Stimulated activated CD4-positive, alpha-beta T cell treated with anti-CD3 and anti-CD28 coated beads, Interleukin-1b, Interleukin-23, amount 100 ng/mL, for 24 hours (primary cell): ENCODE measurements at regions not wholly inside any gene's neighbourhood (a gene's known extent, or its start where the extent isn't known, plus 50 kb on each side); places are given as distances from the start of the nearest gene placed in this dataset.

ENCODE experiments used
- DNase-seq, 4 experiments: peaks; one replicate each; pipeline ENCODE4 v3.0.0-alpha.2; 2020; ENCODE audit warnings: low read depth in 4 of 4, low spot score in 1 of 4

- no peak for DNase-seq
Measured at GRCh38 chr5:171509467-171509866, 90.0 kb downstream of the FGF18 start.

GRCh38 chr5:171512397-171512796 lies 93.0 kb downstream of the FGF18 start:
- no peak for DNase-seq

DNA sequence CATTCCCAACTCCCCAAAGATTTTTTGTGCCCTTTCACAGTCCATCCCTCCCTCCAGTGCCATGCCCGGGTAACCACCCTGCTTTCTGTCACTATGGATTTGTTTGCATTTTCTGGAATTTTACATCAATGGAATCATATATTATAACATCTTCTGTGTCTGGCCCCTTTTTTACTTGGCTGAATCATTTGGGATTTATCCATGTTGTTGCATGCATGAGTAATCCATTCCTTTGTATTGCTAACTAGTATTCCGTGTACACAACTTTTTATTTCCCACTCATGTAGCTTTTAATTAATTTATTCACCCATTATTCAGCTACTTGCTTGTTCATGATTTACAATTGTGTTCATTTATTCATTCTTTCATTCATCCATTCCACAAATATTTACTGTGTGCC lies 94.1 kb downstream of the FGF18 start:
- no peak for DNase-seq

GRCh38 chr5:171518916-171519315 lies 99.5 kb downstream of the FGF18 start:
- no peak for DNase-seq

- DNase-seq, result no peak
Measured at GRCh38 chr5:171520300-171521174, 101.1 kb downstream of the FGF18 start.

DNA sequence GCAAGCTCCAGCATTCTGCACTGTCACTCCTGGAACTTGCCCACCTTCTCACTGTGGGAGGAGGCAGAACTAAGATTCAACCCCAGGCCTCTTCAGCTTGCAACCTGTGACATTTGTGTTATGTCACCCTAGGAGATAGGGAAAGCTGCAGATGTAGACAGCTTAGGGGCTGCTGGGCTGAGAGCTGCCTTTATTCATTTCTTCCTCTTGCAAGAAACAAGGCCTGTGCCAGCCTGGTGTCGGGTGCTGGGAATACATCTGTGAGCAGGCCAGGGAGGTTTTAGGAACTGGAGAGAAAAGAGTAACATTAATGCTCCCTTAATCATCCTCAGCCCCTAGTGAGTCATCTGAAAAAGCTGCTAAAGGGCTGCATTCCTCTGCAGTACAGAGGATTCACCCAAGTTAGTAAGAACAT lies 101.8 kb downstream of the FGF18 start:
- DNase-seq, result no peak

- DNase-seq, result no peak
Measured at GRCh38 chr5:171521679-171522078, 102.2 kb downstream of the FGF18 start.

DNA sequence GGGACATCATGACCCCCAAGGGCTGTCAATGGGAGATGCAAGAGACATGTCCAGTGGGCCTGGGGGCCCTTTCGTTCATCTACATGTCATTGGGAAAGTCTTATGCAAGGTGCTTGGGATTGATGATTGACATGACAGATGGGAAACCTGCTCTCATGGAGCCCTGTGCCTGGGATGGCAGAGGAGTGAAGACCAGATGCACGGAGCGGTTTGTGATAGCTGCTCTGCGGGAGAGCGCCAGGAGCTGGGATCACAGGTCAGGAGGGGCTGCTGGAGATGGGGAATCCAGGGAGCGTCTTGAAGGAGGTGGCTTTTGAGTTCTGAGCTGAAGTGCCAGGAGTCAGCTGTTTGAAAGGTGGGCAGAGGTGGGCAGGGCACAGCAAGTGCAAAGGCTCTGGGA lies 104.3 kb downstream of the FGF18 start:
- DNase-seq, result no peak

- no peak for DNase-seq
Measured at GRCh38 chr5:171524466-171524865, 105.0 kb downstream of the FGF18 start.

DNA sequence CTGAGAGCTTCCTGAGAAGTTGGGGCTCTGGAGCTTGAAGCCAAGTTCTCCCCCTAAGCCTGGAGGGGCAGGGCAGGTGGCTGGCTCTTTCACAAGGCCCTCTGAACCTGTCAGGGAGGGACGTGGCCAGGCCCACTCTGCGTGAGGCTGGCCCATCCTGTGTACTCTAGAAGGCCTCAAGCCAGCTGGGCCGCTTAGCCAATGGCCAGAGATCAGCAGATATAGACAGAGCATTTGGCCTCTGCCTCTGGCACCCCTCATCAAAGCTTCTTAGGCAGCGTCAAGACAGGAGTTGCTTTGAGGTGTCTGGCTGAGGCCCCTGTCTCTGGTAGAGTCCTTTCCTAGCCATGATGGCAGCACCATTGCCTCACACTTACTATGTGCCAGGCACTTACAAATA lies 105.6 kb downstream of the FGF18 start:
- DNase-seq, result no peak

DNA sequence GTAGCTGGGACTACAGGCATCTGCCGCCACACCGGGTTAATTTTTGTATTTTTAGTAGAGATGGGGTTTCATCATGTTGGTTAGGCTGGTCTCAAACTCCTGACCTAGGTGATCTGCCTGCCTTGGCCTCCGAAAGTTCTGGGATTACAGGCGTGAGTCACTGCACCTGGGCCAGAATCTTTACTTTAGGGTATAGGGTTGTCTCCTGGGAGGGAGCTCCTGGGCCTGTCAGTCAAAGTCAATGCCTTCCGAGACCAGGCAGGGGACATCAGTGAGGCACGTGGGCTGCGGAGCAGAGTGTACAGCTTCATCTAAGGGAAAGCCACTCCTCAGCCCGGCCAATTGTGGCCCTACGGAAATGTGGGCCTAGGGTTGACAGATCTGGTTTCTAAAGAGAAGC lies 108.6 kb downstream of the FGF18 start:
- DNase-seq, result no peak

- DNase-seq, result no peak
Measured at GRCh38 chr5:171528865-171529614, 109.6 kb downstream of the FGF18 start.

DNA sequence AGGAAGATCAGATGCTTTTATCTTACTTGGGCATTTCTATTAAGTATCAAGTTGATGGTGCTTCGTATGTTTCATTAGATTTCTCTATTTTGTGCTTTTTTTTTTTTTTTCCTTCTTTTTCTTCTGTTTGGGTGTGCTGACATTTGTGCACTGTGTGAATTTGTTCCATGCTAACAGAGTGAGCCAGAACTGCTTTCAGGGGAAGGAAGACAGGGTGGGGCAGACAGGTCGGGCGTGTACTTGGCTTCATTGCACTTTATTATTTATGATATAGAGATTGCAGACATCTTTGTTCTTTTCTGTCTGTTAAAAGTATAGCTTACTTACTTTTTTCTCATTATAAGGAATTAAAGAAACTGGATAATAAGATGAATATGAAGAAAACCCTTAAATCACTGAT lies 112.2 kb downstream of the FGF18 start:
- DNase-seq, result no peak

- DNase-seq, result no peak
Measured at GRCh38 chr5:171533153-171533552, 113.7 kb downstream of the FGF18 start.

- peak in 1 of 4 experiments; percentile 14 for DNase-seq
Measured at GRCh38 chr5:171534043-171534895, 114.8 kb downstream of the FGF18 start.

- DNase-seq, result no peak
Measured at GRCh38 chr5:171535162-171535561, 115.7 kb downstream of the FGF18 start.

DNA sequence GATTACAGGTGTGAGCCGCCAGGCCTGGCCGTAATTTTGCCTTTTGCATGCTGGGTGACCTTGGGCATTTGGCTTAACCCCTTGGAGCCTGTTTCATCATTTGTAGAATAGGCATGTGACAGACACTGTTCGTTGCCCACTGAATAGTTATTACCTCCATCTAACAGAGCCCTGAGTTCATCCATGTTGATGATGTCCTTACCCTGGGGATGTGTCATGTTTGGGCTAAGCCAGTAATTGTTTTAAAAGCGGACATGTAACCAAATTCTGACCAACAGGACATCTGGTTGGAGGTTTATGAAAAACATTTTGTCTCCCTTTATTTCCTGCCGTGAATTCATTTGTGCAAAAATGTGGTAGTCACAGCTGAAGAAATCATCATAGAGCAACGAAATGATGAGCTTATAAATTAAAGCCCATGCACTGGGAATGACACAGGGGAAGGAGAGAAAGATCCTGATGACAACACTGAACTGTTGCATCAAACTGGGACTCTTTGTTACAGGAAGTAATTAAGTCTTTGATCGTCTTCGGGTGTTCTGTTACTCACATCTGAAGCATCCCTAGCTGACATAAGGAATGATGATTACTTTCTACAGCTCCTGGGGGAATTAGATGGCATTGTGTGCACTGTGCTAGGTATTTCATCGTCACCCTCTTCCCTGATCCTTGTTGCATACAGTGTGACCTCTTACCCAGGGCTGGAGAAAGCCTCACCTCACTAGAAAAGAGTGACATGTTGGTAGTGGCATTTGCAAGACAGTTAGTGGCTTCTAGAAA lies 117.8 kb downstream of the FGF18 start:
- DNase-seq, result no peak

DNA sequence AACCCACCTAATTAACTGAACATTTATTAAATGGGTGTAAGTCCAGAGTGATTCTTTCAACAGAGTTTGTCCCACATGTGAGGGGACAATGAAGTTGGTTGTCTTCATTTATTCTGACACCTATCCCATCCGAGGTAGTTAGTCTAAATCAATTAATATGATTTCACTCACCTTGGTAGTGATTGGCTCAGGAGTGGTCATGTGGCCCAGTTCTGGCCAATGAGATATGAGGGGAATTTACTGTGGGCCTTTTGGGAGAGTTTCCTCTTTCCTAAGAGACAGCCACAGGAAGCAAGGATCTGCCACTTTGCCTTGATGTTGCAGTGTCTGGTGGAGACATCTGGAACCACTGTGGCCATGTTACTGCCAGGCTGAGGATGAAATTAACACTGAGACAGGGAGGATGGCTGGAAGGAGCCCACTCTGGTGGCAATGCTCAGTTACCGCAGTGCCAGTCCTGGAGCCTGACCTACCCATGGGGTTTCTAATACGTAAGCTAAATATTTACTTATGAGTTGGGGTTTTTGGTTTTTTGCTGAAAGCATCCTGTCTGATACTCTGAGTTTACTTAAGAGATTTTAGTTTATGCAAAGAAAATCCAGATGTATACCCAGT lies 118.6 kb downstream of the FGF18 start:
- DNase-seq, result no peak

GRCh38 chr5:171538681-171539080 lies 119.2 kb downstream of the FGF18 start:
- DNase-seq, result no peak

GRCh38 chr5:171540865-171541264 lies 121.4 kb downstream of the FGF18 start:
- DNase-seq, result no peak
